Hepatocyte (in vitro differentiated cells): ENCODE measurements at regions not wholly inside any gene's neighbourhood (a gene's known extent, or its start where the extent isn't known, plus 50 kb on each side); places are given as distances from the start of the nearest gene placed in this dataset.

Source experiments
- DNase-seq: peaks from one replicate; pipeline ENCODE4 v3.0.0-alpha.2; 2016; ENCODE audit warnings: low spot score
- H2AFZ ChIP-seq: fragments of 200-600 bp; sonication (generic); 2 replicates; pipeline ENCODE4 v1.6.0; 2016; ENCODE audit warnings: antibody characterized with exemption, mild to moderate bottlenecking
- H3K27ac ChIP-seq: fragments of 200-600 bp; sonication (generic); 2 replicates; pipeline ENCODE4 v1.5.1; 2016; ENCODE audit warnings: mild to moderate bottlenecking
- H3K27me3 ChIP-seq: fragments of 200-600 bp; sonication (generic); 2 replicates; pipeline ENCODE4 v1.6.1; 2016
- H3K36me3 ChIP-seq: fragments of 200-600 bp; sonication (generic); replicated peaks from 2 replicates; pipeline ENCODE4 v1.5.1; 2016; ENCODE audit warnings: low read depth; ENCODE audit not compliant: insufficient read depth
- H3K4me1 ChIP-seq: fragments of 200-600 bp; sonication (generic); 2 replicates; pipeline ENCODE4 v1.5.1; 2016; ENCODE audit warnings: mild to moderate bottlenecking, moderate library complexity; ENCODE audit not compliant: insufficient read depth
- H3K4me2 ChIP-seq: fragments of 200-600 bp; sonication (generic); 2 replicates; pipeline ENCODE4 v1.6.0; 2016
- H3K4me3 ChIP-seq: fragments of 200-600 bp; sonication (generic); 2 replicates; pipeline ENCODE4 v1.5.1; 2016; ENCODE audit warnings: mild to moderate bottlenecking
- H3K79me2 ChIP-seq: fragments of 200-600 bp; sonication (generic); 2 replicates; pipeline ENCODE4 v1.6.0; 2017; ENCODE audit warnings: mild to moderate bottlenecking
- H3K9me2 ChIP-seq: fragments of 200-600 bp; sonication (generic); replicated peaks from 2 replicates; pipeline ENCODE4 v1.6.0; 2017; ENCODE audit warnings: mild to moderate bottlenecking; ENCODE audit not compliant: insufficient read depth
- H3K9me3 ChIP-seq: fragments of 200-600 bp; sonication (generic); 2 replicates; pipeline ENCODE4 v1.5.1; 2016; ENCODE audit warnings: low read depth, mild to moderate bottlenecking
- H4K20me1 ChIP-seq: fragments of 200-600 bp; sonication (generic); 2 replicates; pipeline ENCODE4 v1.6.0; 2016; ENCODE audit warnings: mild to moderate bottlenecking; ENCODE audit not compliant: insufficient read depth, poor library complexity, severe bottlenecking
- CTCF ChIP-seq: fragments of 200-600 bp; sonication (generic); IDR thresholded peaks from 2 replicates; pipeline ENCODE4 v1.5.1; 2016; ENCODE audit warnings: antibody characterized with exemption, mild to moderate bottlenecking; ENCODE audit not compliant: poor library complexity
- EZH2 ChIP-seq: fragments of 200-600 bp; sonication (generic); IDR thresholded peaks from 2 replicates; pipeline ENCODE4 v1.6.1; 2016; ENCODE audit warnings: antibody characterized with exemption, mild to moderate bottlenecking, borderline replicate concordance
- EZH2phosphoT487 ChIP-seq: fragments of 200-600 bp; sonication (generic); IDR thresholded peaks from one replicate; pipeline ENCODE4 v1.6.1; 2018; ENCODE audit warnings: antibody characterized with exemption, mild to moderate bottlenecking, low read depth, moderate library complexity; ENCODE audit not compliant: unreplicated experiment, severe bottlenecking
- WGBS: methylation state at CpG from one replicate; pipeline ENCODE4 v1.1.6; 2016; ENCODE audit warnings: low lambda C conversion rate; ENCODE audit errors: missing lambda C conversion rate; 5-methylcytosine and 5-hydroxymethylcytosine counted together

DNA sequence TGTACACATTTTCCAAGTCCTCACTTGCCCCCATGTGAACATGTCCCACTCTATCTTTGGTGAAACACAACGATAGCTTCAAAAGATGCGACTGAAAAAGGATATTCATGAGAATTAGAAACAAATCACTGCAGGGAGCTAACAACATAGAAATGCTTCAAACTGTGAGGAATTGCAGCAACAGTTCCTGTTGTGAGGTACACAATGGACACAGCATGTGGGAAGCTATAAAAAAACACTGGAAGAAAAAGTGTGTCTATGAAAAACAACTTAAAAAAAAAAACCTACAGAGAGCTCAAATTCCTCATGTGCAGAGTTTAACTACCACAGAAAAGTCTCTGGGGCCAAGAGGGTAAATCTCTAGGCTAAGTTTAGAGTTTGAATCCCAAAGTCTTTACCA lies 51.6 kb upstream of the BLTP1 start:
- no peaks in the 10 kb centered on the region for H3K27me3 ChIP-seq
- H3K9me3 ChIP-seq, result no peaks in the 10 kb centered on the region
- H4K20me1 ChIP-seq, result no peaks in the 10 kb centered on the region
- no peaks in the 10 kb centered on the region for H3K79me2 ChIP-seq
- H3K4me3 ChIP-seq, result no peak overlapping the region
- H2AFZ ChIP-seq, result no peak overlapping the region
- no peaks in the 10 kb centered on the region for H3K36me3 ChIP-seq
- no peak for DNase-seq
- H3K4me2 ChIP-seq, result no peak overlapping the region
- no peak overlapping the region for H3K27ac ChIP-seq
- H3K4me1 ChIP-seq, result no peaks in the 10 kb centered on the region
- no peak for TF ChIP-seq CTCF
- no peak for TF ChIP-seq EZH2phosphoT487
- TF ChIP-seq EZH2, result no peak
- H3K9me2 ChIP-seq, result no peaks in the 10 kb centered on the region
- 32% methylated on average over 2 of the region's 2 CpGs for WGBS

- H3K36me3 ChIP-seq, result no peaks in the 10 kb centered on the region
- 89% methylated on average over 2 of the region's 2 CpGs for WGBS
- H3K4me2 ChIP-seq, result no peak overlapping the region
- TF ChIP-seq EZH2phosphoT487, result no peak
- TF ChIP-seq CTCF, result no peak
- no peak for TF ChIP-seq EZH2
- no peak overlapping the region for H2AFZ ChIP-seq
- H3K27ac ChIP-seq, result no peak overlapping the region
- H3K27me3 ChIP-seq, result no peaks in the 10 kb centered on the region
- no peak for DNase-seq
- H3K4me1 ChIP-seq, result no peaks in the 10 kb centered on the region
- no peaks in the 10 kb centered on the region for H3K9me3 ChIP-seq
- no peak overlapping the region for H3K4me3 ChIP-seq
- no peaks in the 10 kb centered on the region for H3K9me2 ChIP-seq
- H4K20me1 ChIP-seq, result no peaks in the 10 kb centered on the region
- H3K79me2 ChIP-seq, result no peaks in the 10 kb centered on the region
These were observed 52.2 kb upstream of the BLTP1 start for GRCh38 chr4:122099896-122100295.

- H2AFZ ChIP-seq, result no peak overlapping the region
- no peaks in the 10 kb centered on the region for H3K36me3 ChIP-seq
- 90% methylated on average over 1 of the region's 1 CpG for WGBS
- H3K9me3 ChIP-seq, result no peaks in the 10 kb centered on the region
- no peaks in the 10 kb centered on the region for H4K20me1 ChIP-seq
- H3K27me3 ChIP-seq, result peaks cover 3% of the 10 kb centered on the region
- H3K4me3 ChIP-seq, result no peak overlapping the region
- H3K4me2 ChIP-seq, result no peak overlapping the region
- no peak overlapping the region for H3K27ac ChIP-seq
- no peak for DNase-seq
- H3K9me2 ChIP-seq, result no peaks in the 10 kb centered on the region
- no peaks in the 10 kb centered on the region for H3K4me1 ChIP-seq
- TF ChIP-seq CTCF, result no peak
- no peak for TF ChIP-seq EZH2phosphoT487
- TF ChIP-seq EZH2, result no peak
- H3K79me2 ChIP-seq, result no peaks in the 10 kb centered on the region
These were observed 60.2 kb upstream of the BLTP1 start for GRCh38 chr4:122091836-122092405.

DNA sequence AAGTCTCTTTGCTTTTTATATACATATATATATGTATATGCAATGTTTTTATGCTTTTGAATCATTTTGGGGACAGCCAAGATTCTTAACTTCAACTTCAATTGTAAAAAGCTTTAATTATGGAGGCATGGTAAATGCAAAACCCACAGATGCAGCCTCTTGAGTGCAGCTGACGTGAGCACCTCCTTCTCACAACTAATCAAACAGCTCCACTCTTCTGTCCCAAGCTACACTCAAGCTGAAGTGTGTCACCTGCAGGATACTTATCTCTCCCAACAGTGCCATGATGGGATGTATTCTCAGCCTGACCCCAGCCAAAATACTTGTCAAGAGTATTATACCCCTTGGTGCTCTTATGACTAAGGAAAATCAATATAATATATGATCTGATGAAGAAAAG lies 60.7 kb upstream of the BLTP1 start:
- WGBS, result 90% methylated on average over 1 of the region's 1 CpG
- Histone ChIP-seq H3K79me2 (no peaks in the 10 kb centered on the region), H4K20me1 (no peaks in the 10 kb centered on the region), H3K4me2 (no peak overlapping the region), H3K4me1 (no peaks in the 10 kb centered on the region), H3K27ac (no peak overlapping the region), H3K9me2 (no peaks in the 10 kb centered on the region), H2AFZ (no peak overlapping the region), H3K9me3 (no peaks in the 10 kb centered on the region), H3K27me3 (peaks cover 3% of the 10 kb centered on the region), H3K4me3 (no peak overlapping the region), H3K36me3 (no peaks in the 10 kb centered on the region)
- no peak for TF ChIP-seq EZH2phosphoT487
- no peak for TF ChIP-seq EZH2
- no peak for TF ChIP-seq CTCF
- no peak for DNase-seq
